Keratinocyte (primary cell): ENCODE measurements at regions not wholly inside any gene's neighbourhood (a gene's known extent, or its start where the extent isn't known, plus 50 kb on each side); places are given as distances from the start of the nearest gene placed in this dataset.

Experiments
- DNase-seq: peaks from one replicate; pipeline ENCODE4 v3.0.0-alpha.2; 2011; ENCODE audit warnings: low read depth, missing footprints, low spot score
- FAIRE-seq: peaks from 2 replicates; lab custom pipeline; 2011; peaks lifted over from hg19 to GRCh38; lab: Jason Lieb, UNC
- H2AFZ ChIP-seq: 2 replicates; pipeline ENCODE4 v1.6.0; 2012; ENCODE audit warnings: low read length, control low read depth, inconsistent platforms; ENCODE audit not compliant: control insufficient read depth
- H3K27ac ChIP-seq: 2 replicates; pipeline ENCODE4 v1.5.1; 2011; ENCODE audit warnings: low read length; ENCODE audit not compliant: control insufficient read depth, insufficient read depth
- H3K27me3 ChIP-seq: 3 replicates; pipeline ENCODE4 v1.6.0; 2011; ENCODE audit warnings: low read length; ENCODE audit not compliant: control insufficient read depth, insufficient read depth; ENCODE audit errors: extremely low read depth
- H3K36me3 ChIP-seq, 2 experiments: 2 replicates in 1 of 2; 3 replicates in 1 of 2; pipeline ENCODE4 v1.5.1; 2011; ENCODE audit warnings: low read length in 2 of 2, mild to moderate bottlenecking in 1 of 2; ENCODE audit not compliant: control insufficient read depth in 2 of 2, insufficient read depth in 2 of 2; ENCODE audit errors: extremely low read depth in 1 of 2
- H3K4me1 ChIP-seq: 3 replicates; pipeline ENCODE4 v1.5.1; 2011; ENCODE audit warnings: low read length; ENCODE audit not compliant: control insufficient read depth, insufficient read depth; ENCODE audit errors: extremely low read depth
- H3K4me2 ChIP-seq: 3 replicates; pipeline ENCODE4 v1.6.0; 2011; ENCODE audit warnings: low read depth, low read length; ENCODE audit not compliant: control insufficient read depth, insufficient read depth; ENCODE audit errors: extremely low read depth
- H3K4me3 ChIP-seq, 3 experiments: fragments of 200-600 bp in 1 of 3; sonication (generic) in 1 of 3; 2 replicates in 2 of 3; 3 replicates in 1 of 3; pipeline ENCODE4 v1.5.1; 2011 to 2016; ENCODE audit warnings: low read length in 3 of 3, mild to moderate bottlenecking in 3 of 3, control low read depth in 2 of 3, inconsistent platforms in 1 of 3, low read depth in 1 of 3, mixed read lengths in 1 of 3, mixed run types in 1 of 3, moderate library complexity in 1 of 3; ENCODE audit not compliant: control insufficient read depth in 2 of 3, insufficient read depth in 2 of 3; ENCODE audit errors: extremely low read depth in 1 of 3
- H3K79me2 ChIP-seq: 2 replicates; pipeline ENCODE4 v1.6.0; 2012; ENCODE audit warnings: low read length; ENCODE audit not compliant: control insufficient read depth, insufficient read depth
- H3K9ac ChIP-seq: 3 replicates; pipeline ENCODE4 v1.6.0; 2011; ENCODE audit warnings: low read length; ENCODE audit not compliant: control insufficient read depth, insufficient read depth; ENCODE audit errors: extremely low read depth
- H3K9me1 ChIP-seq: 3 replicates; pipeline ENCODE4 v1.6.0; 2011; ENCODE audit warnings: low read length; ENCODE audit not compliant: control insufficient read depth, insufficient read depth; ENCODE audit errors: extremely low read depth
- H3K9me3 ChIP-seq: 2 replicates; pipeline ENCODE4 v1.5.1; 2012; ENCODE audit warnings: low read depth, low read length; ENCODE audit not compliant: control insufficient read depth
- H4K20me1 ChIP-seq: 3 replicates; pipeline ENCODE4 v1.6.0; 2011; ENCODE audit warnings: low read length; ENCODE audit not compliant: control insufficient read depth, insufficient read depth; ENCODE audit errors: extremely low read depth
- EZH2 ChIP-seq: IDR thresholded peaks from one replicate; pipeline ENCODE4 v1.6.1; 2012; ENCODE audit warnings: inconsistent platforms, mild to moderate bottlenecking, low read length, moderate library complexity
- dilution Hi-C: fragments of 300-500 bp; cut with MboI; formaldehyde crosslinking; loops from one replicate; pipeline ENCODE4 v1.7.0; 2020; ENCODE audit warnings: low sequenced_read_pairs; ENCODE audit not compliant: extremely low pct_ligation_motif_present
- TF ChIP-seq, protein P1 (sequence below), 3 experiments: IDR thresholded peaks in 1 of 3; conservative IDR thresholded peaks in 1 of 3; optimal IDR thresholded peaks in 1 of 3; 2 replicates in 2 of 3; 3 replicates in 1 of 3; pipeline versions ENCODE3 to v1.5.1; 2011; ENCODE audit warnings: low read length in 3 of 3, mild to moderate bottlenecking in 3 of 3, moderate library complexity in 2 of 3, control low read depth in 1 of 3, inconsistent platforms in 1 of 3; ENCODE audit not compliant: insufficient read depth in 2 of 3; ENCODE audit errors: extremely low read depth in 1 of 3

DNA sequence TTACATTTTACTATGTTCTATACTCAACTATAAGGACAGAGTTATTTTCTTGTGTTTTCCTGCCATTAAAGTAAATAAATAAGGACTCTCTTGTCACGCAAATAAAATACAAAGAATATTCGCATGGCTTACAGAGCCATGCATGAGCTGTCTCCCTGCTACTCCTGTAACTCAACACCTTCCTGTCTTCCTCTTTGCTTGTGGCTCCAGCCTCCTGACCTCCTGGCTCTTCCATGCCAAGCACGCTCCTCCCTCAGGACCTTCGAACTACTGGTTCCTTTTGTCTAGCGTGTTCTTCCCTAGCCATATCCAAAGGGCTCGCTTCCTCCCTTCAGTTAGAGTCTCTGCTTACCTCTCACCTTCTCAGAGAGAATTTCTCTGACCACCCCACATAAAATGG, 124.3 kb upstream of the TMC3 start:
- H2AFZ ChIP-seq, result no peak overlapping the region
- dilution Hi-C loops, result no loop called here
- no peaks in the 10 kb centered on the region for H3K36me3 ChIP-seq
- DNase-seq, result no peak
- no peak for FAIRE-seq
- no peak overlapping the region for H3K9ac ChIP-seq
- no peak for TF ChIP-seq EZH2
- TF ChIP-seq, protein P1, sequence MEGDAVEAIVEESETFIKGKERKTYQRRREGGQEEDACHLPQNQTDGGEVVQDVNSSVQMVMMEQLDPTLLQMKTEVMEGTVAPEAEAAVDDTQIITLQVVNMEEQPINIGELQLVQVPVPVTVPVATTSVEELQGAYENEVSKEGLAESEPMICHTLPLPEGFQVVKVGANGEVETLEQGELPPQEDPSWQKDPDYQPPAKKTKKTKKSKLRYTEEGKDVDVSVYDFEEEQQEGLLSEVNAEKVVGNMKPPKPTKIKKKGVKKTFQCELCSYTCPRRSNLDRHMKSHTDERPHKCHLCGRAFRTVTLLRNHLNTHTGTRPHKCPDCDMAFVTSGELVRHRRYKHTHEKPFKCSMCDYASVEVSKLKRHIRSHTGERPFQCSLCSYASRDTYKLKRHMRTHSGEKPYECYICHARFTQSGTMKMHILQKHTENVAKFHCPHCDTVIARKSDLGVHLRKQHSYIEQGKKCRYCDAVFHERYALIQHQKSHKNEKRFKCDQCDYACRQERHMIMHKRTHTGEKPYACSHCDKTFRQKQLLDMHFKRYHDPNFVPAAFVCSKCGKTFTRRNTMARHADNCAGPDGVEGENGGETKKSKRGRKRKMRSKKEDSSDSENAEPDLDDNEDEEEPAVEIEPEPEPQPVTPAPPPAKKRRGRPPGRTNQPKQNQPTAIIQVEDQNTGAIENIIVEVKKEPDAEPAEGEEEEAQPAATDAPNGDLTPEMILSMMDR (optimal IDR thresholded peaks at IDR 0.05 in 1 of 3, IDR thresholded peaks at IDR 0.05 in 1 of 3, conservative IDR thresholded peaks at IDR 0.05 in 1 of 3; ENCODE audit: extremely low read depth in 1 of 3, insufficient read depth in 2 of 3, low read length in 3 of 3), result no peak
- H3K9me3 ChIP-seq, result no peaks in the 10 kb centered on the region
- H3K4me2 ChIP-seq, result no peak overlapping the region
- H3K4me1 ChIP-seq, result peaks cover 3% of the 10 kb centered on the region
- H3K27ac ChIP-seq, result no peak overlapping the region
- H4K20me1 ChIP-seq, result no peaks in the 10 kb centered on the region
- H3K27me3 ChIP-seq, result no peaks in the 10 kb centered on the region
- no peaks in the 10 kb centered on the region for H3K9me1 ChIP-seq
- H3K79me2 ChIP-seq, result no peaks in the 10 kb centered on the region
- no peak overlapping the region for H3K4me3 ChIP-seq

DNA sequence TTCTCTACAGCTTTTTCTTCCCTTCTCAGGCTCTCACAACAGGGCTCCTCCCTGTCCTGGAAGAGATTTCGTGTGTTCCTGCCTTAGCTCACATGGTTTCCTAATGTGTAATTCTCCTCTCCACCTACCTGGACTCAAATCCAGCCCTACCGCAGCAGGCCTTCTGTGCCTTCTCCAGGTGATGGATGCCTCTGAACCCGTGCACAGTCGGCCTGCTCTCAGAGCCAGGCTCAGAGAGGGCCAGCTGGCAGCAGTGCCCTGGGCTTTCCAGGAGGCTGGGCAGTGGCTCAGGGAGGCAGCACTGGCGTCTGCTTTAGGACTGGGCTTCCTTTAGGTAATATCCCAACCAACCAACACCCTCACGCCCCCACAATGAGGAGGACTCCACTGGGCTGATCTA, 123.2 kb upstream of the TMC3 start:
- Histone ChIP-seq H3K79me2 (no peaks in the 10 kb centered on the region), H3K9me1 (no peaks in the 10 kb centered on the region), H4K20me1 (no peaks in the 10 kb centered on the region), H3K27ac (no peak overlapping the region), H3K36me3 (no peaks in the 10 kb centered on the region), H3K4me1 (peaks cover 5% of the 10 kb centered on the region), H2AFZ (no peak overlapping the region), H3K4me3 (no peak overlapping the region), H3K27me3 (no peaks in the 10 kb centered on the region), H3K9me3 (no peaks in the 10 kb centered on the region), H3K4me2 (no peak overlapping the region), H3K9ac (no peak overlapping the region)
- TF ChIP-seq, protein P1 (optimal IDR thresholded peaks at IDR 0.05 in 1 of 3, IDR thresholded peaks at IDR 0.05 in 1 of 3, conservative IDR thresholded peaks at IDR 0.05 in 1 of 3; ENCODE audit: extremely low read depth in 1 of 3, insufficient read depth in 2 of 3, low read length in 3 of 3), result no peak
- TF ChIP-seq EZH2, result no peak
- no peak for DNase-seq
- dilution Hi-C loops, result no loop called here
- no peak for FAIRE-seq
